HepG2 (cell line): ENCODE measurements at regions not wholly inside any gene's neighbourhood (a gene's known extent, or its start where the extent isn't known, plus 50 kb on each side); places are given as distances from the start of the nearest gene placed in this dataset.

Source experiments
- CBFB ChIP-seq: sonication (generic); formaldehyde crosslinking; IDR thresholded peaks from 2 replicates; pipeline ENCODE4 v1.4.0; 2020; ENCODE audit warnings: missing genetic modification reagents
- CTCF ChIP-seq: sonication (generic); formaldehyde crosslinking; IDR thresholded peaks from 2 replicates; pipeline ENCODE4 v1.5.0; 2020; ENCODE audit warnings: mild to moderate bottlenecking, missing genetic modification reagents, moderate library complexity
- FOSL2 ChIP-seq: sonication (generic); formaldehyde crosslinking; IDR thresholded peaks from 2 replicates; pipeline ENCODE4 v1.4.0; 2020; ENCODE audit warnings: missing genetic modification reagents
- FOXM1 ChIP-seq: sonication (generic); formaldehyde crosslinking; IDR thresholded peaks from 2 replicates; pipeline ENCODE4 v1.5.0; 2020; ENCODE audit warnings: missing genetic modification reagents
- HHEX ChIP-seq: IDR thresholded peaks from 2 replicates; pipeline ENCODE4 v1.6.1; 2016; ENCODE audit warnings: control low read depth
- HNF4A ChIP-seq: sonication (generic); formaldehyde crosslinking; IDR thresholded peaks from 2 replicates; pipeline ENCODE4 v1.4.0; 2020; ENCODE audit warnings: missing genetic modification reagents
- JUNB ChIP-seq: sonication (generic); formaldehyde crosslinking; IDR thresholded peaks from 2 replicates; pipeline ENCODE4 v1.8.0; 2022; ENCODE audit warnings: missing genetic modification reagents, mild to moderate bottlenecking, borderline replicate concordance
- MEIS2 ChIP-seq: sonication (generic); formaldehyde crosslinking; IDR thresholded peaks from 2 replicates; pipeline ENCODE4 v1.9.0; 2021; ENCODE audit warnings: mild to moderate bottlenecking, missing genetic modification reagents
- TBP ChIP-seq: sonication (generic); formaldehyde crosslinking; IDR thresholded peaks from 2 replicates; pipeline ENCODE4 v1.5.0; 2020; ENCODE audit warnings: missing genetic modification reagents
- ZKSCAN1 ChIP-seq: fragments of 150-350 bp; IDR thresholded peaks from 2 replicates; pipeline ENCODE4 v1.6.1; 2014; ENCODE audit warnings: low read length
- ZNF556 ChIP-seq: sonication (generic); formaldehyde crosslinking; IDR thresholded peaks from 2 replicates; pipeline ENCODE4 v1.4.0; 2020; ENCODE audit warnings: mild to moderate bottlenecking, missing genetic modification reagents, borderline replicate concordance
- TF ChIP-seq, protein P1 (sequence below): IDR thresholded peaks from 2 replicates; pipeline ENCODE4 v1.6.1; 2018; ENCODE audit warnings: missing genetic modification reagents
- TF ChIP-seq, protein P2 (sequence below): sonication (generic); formaldehyde crosslinking; IDR thresholded peaks from 2 replicates; pipeline ENCODE4 v1.5.0; 2020; ENCODE audit warnings: mild to moderate bottlenecking, missing genetic modification reagents
- TF ChIP-seq, protein P3 (sequence below), 2 experiments: IDR thresholded peaks; 2 replicates each; pipeline ENCODE4 v1.6.1; 2011 to 2012; ENCODE audit warnings: low read length in 2 of 2, borderline replicate concordance in 1 of 2, low read depth in 1 of 2, mild to moderate bottlenecking in 1 of 2, moderate library complexity in 1 of 2

- TF ChIP-seq CTCF (CRISPR knock-in tag), result no peak
- TF ChIP-seq, protein P1, sequence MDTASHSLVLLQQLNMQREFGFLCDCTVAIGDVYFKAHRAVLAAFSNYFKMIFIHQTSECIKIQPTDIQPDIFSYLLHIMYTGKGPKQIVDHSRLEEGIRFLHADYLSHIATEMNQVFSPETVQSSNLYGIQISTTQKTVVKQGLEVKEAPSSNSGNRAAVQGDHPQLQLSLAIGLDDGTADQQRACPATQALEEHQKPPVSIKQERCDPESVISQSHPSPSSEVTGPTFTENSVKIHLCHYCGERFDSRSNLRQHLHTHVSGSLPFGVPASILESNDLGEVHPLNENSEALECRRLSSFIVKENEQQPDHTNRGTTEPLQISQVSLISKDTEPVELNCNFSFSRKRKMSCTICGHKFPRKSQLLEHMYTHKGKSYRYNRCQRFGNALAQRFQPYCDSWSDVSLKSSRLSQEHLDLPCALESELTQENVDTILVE (CRISPR knock-in tag), result no peak
- no peak for TF ChIP-seq CBFB (CRISPR knock-in tag)
- no peak for TF ChIP-seq ZNF556 (CRISPR knock-in tag)
- no peak for TF ChIP-seq TBP (CRISPR knock-in tag)
- no peak for TF ChIP-seq HNF4A (CRISPR knock-in tag)
- no peak for TF ChIP-seq JUNB (CRISPR knock-in tag)
- TF ChIP-seq FOSL2 (CRISPR knock-in tag), result no peak
- TF ChIP-seq FOXM1 (CRISPR knock-in tag), result no peak
- TF ChIP-seq HHEX (CRISPR knock-in tag), result no peak
- TF ChIP-seq ZKSCAN1, result no peak
- TF ChIP-seq, protein P2, sequence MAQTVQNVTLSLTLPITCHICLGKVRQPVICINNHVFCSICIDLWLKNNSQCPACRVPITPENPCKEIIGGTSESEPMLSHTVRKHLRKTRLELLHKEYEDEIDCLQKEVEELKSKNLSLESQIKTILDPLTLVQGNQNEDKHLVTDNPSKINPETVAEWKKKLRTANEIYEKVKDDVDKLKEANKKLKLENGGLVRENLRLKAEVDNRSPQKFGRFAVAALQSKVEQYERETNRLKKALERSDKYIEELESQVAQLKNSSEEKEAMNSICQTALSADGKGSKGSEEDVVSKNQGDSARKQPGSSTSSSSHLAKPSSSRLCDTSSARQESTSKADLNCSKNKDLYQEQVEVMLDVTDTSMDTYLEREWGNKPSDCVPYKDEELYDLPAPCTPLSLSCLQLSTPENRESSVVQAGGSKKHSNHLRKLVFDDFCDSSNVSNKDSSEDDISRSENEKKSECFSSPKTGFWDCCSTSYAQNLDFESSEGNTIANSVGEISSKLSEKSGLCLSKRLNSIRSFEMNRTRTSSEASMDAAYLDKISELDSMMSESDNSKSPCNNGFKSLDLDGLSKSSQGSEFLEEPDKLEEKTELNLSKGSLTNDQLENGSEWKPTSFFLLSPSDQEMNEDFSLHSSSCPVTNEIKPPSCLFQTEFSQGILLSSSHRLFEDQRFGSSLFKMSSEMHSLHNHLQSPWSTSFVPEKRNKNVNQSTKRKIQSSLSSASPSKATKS (CRISPR knock-in tag), result no peak
- TF ChIP-seq, protein P3, sequence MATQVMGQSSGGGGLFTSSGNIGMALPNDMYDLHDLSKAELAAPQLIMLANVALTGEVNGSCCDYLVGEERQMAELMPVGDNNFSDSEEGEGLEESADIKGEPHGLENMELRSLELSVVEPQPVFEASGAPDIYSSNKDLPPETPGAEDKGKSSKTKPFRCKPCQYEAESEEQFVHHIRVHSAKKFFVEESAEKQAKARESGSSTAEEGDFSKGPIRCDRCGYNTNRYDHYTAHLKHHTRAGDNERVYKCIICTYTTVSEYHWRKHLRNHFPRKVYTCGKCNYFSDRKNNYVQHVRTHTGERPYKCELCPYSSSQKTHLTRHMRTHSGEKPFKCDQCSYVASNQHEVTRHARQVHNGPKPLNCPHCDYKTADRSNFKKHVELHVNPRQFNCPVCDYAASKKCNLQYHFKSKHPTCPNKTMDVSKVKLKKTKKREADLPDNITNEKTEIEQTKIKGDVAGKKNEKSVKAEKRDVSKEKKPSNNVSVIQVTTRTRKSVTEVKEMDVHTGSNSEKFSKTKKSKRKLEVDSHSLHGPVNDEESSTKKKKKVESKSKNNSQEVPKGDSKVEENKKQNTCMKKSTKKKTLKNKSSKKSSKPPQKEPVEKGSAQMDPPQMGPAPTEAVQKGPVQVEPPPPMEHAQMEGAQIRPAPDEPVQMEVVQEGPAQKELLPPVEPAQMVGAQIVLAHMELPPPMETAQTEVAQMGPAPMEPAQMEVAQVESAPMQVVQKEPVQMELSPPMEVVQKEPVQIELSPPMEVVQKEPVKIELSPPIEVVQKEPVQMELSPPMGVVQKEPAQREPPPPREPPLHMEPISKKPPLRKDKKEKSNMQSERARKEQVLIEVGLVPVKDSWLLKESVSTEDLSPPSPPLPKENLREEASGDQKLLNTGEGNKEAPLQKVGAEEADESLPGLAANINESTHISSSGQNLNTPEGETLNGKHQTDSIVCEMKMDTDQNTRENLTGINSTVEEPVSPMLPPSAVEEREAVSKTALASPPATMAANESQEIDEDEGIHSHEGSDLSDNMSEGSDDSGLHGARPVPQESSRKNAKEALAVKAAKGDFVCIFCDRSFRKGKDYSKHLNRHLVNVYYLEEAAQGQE (IDR thresholded peaks at IDR 0.05; ENCODE audit: borderline replicate concordance in 1 of 2, low read depth in 1 of 2, low read length in 2 of 2), result no peak
- TF ChIP-seq MEIS2, result no peak
Measured at GRCh38 chr22:27215871-27216270, 558.5 kb downstream of the MIAT start.
